ENCODE measurements at regions not wholly inside any gene's neighbourhood (a gene's known extent, or its start where the extent isn't known, plus 50 kb on each side); places are given as distances from the start of the nearest gene placed in this dataset.

DNA sequence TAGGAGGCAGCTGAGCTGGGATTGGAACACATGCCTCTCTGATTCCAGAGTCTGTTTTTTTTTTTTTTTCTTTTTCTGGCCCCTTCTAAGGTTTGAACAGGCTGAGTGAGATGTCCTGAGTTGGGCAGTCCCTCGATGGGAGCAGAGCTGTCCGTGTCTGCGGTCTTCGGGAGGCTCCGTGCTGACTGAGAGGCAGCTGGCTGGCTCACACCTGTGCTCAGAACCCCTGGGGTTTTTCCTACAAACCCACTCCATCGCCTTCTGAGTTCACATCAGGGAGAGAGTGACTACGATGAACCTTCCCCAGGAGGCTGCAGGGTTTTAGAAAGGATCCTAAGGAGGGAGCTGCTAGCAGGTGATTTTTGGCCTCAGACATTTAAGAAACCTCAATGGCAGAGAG is 92.5 kb downstream of the IRF8 start:
- no peak for DNase-seq

DNA sequence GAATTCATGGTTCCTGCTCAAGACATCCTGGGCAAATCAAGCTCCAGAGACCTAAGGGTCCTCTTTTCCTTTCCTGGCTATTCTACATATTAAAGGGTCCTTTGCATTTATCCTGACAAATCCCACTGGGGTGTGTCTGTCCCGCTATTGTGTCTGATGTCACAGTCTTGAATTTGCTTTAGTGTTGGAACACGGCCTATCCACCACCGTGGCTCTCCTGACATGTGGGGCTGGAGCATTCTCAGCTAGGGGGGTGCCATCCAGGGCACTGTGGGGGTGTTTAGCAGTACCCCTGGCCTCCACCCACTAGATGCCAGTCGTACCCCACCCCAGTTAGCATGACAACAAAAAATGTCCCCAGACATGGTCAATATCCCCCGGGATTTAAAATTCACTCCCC is 92.9 kb downstream of the IRF8 start:
- no peak for DNase-seq

DNA sequence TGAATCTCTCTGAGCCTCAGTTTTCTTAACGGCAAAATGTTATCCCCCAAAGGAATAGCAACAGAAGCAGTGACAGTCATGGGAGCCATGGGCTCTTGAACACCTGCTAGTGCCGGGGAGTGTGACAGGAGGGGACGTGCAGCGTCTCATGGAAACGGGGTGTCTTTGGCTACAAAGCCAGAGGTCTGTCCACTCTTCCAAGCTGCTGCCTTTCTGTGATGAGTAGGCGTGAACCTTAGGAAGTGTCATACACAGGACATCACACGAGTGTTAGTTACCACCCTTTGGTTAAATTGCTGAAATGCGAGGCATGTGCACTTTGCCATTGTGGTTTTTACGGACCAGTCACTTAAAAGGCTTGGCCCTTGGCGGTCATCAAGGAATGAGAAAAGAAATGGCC is 93.4 kb downstream of the IRF8 start:
- DNase-seq = no peak

DNA sequence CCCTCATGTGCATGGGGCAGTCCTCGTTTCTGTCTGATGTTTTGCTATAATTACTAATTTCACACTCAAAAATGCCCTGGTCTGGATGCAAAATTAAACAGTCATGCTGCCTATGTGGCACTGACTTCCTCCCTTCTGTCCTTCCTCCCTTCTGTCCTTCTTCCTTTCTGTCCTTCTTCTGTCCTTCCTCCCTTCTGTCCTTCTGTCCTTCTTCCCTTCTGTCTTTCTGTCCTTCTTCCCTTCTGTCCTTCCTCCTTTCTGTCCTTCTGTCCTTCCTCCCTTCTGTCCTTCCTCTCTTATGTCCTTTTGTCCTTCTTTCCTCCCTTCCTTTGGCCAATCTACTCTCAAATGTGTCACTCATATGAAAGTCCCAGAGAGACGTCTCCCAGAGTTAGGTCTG is 93.8 kb downstream of the IRF8 start:
- DNase-seq = no peak

DNA sequence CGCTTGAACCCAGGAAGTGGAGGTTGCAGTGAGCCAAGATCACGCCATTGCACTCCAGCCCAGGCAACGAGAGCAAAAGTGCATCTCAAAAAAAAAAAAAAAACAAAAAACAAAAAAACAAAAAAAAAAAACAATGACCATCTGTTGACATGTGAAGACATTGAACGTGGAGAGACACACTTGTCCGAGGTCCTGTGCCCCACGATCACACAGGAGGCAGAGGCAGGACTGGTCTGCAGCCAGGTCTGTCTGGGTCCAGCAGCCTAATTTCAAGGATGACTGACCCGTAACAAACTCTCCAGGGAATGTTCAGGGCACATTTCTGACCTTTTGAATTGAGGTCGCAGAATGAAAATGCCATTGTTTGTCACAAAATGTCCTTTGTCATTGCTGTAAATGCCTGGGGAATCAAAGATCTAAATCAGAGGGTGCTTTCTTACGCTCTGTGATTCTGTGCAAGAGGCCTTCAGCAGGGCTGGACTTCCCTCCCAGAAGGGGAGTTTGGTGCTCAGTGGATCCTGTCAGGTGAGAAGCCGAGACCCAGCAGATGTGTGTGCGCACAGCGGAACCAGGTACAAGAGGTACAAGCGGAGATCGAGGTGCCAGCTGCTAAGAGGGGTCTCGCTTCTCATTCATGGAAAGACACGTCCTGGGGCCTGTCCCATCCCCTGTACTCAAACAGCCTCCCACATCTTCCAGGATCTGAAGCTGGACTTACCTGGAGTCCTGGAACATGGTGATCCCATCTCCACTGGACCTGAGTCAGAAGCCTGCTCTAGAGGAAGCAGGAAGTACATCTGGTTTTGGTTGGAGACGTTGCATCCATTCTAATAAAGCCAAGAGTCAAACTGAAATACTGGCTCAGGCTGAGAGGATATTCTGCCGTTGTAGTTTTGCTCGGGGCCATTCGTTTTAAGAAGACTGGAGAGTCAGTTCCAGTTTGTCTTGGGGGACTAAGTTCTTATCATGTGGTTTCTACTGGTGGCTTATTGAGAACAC is 95.8 kb downstream of the IRF8 start:
- no peak for DNase-seq

DNA sequence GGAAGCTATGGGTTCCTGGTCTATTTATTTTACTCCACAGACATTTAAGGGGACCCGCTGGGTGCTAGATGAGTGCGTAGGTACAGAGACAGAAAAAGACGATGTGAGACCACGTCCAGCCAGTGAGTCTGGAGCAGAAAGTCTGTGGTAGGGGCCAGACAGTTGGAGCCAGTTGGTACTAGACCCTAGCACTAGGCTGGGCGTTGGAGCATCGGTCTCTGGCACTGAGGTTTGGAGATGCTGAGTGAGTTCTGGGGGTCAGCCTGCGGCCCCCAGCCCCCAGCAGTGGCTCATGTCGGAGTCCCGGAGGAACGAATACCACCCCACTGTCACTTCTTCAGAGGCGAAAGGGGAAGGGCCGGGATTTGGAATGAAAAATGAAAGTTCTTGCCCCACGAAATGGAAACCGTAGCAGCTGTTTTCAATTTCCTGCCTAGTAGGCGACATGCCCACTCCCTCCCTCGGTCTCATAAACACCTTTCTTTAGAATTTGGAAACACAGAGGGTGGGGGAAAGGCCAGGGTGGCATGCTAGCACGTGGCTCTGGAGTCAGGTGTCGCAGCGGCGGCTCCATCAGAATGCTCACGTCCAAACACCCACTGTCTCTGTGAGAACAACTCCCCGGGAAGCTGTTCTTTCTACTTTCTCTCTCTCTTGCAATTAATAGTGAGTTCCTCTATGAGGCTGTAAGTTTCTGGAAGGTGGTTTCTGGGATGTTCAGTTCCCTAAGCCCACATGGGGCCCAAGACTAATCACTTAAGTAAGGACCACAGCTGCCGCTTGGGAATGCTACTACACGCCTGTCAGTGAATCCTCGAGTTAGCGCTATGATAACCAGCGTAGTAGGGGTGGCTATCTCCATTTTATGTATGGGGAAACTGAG is 96.8 kb downstream of the IRF8 start:
- DNase-seq = no peak

DNA sequence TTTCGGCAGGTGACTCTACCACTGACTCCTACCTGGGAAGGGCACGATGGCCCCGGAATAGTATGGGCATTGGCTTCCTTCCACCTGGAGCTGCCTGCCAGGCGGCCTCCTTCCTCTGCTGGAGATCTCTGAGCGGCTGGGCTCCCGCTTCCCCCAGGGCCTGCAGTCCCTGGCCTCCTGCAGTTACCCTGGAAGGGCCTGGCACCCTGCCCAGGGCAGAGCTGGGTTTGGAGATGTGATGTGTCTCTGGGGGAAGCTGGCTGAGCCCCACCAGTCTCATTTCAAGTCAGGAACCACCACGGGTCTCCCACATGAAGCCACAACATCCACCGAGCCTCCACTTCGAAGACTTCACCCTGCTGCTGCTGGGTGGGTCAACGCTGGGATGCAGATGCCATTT is 97.9 kb downstream of the IRF8 start:
- no peak for DNase-seq

DNA sequence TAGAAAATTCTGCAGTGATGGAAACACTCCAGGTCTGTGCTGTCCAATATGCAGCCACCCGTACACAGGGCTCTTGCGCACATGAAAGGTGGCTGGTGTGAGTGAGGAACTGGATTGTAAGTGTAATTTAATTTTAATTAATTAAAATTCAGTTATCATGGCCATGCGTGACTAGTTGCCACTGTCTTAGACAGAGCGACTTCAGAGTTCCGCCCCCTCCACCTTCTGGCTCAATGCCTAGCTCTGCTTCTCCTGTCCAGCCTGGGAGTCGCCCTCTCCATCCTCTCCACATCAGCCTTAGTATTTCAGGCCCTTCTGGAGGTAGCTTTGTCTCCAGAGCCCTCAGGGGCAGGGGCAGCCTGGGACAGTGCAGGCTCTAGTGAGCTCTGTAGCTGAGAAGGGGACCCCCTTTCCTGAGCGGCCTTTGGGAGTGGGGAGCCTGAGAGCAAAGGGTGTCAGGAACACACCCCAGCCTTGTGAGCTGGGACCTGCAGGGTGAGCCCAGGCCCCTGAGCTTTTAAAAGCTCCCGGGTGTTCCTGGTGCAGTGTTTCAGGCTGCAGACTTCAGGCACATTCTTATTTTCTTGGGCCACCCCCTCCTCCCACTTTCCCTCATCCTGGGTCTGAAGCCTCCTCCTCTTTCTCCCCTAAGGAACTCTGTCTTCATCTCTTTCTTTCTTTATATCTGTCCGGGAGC is 99.4 kb downstream of the IRF8 start:
- no peak for DNase-seq

DNA sequence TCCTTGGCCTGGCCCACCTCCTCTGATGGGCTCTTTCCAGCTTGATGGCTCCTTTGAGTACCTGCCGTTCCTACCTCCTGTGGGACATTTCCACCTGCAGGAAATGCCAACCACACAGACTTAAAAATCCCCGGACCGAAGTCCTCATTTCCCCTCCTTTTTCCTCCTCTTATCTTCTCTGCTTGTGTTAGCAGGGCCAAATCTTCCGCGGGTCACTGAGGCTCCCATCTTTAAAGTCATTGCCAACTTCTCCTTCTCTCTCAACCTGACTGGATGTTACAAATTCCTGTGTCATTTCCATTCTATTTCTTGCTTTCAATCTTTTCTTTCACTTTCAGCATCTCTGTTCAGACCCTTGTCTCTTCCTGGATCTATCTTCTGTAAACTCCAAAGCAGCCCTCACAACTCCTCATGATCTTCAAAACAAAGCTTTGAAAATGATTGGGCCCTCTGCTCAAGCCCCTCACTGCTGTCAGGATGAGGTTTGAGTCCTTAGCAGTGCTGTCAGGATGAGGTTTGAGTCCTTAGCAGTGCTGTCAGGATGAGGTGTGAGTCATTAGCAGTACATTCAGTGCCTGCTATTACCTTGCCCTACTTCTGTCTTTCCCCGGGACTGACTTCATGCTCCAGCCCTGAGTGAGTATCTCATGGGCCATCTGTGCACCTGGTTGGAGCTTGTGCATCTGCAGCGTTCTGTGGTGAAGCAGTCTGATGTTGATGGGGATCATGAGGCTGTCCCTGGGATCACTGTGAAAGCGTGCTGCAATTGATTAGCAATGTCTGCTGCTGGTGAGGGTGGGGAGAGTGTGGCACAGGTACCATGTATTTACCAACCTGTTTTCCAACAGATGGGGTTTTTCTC is 100.1 kb downstream of the IRF8 start:
- no peak for DNase-seq

DNA sequence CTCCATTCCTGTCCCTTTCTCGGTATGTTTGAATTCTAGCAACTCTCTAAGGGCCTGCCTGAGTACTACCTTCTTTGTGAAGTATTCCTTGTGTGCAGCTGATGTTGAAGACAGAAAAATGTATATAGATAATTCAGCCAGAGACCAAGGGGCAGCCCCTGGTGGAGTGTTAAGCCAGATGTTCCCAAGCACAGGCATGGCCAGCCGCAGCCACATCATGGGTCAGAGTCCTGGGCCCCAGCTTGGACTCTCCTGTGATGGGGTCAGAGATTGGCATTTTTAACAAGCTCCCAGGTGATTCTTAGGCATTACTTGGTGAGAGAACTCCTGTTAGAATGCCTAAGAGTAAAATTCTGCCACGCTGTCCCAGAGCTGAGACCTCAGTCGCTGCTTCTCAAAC is 100.8 kb downstream of the IRF8 start:
- no peak for DNase-seq

DNA sequence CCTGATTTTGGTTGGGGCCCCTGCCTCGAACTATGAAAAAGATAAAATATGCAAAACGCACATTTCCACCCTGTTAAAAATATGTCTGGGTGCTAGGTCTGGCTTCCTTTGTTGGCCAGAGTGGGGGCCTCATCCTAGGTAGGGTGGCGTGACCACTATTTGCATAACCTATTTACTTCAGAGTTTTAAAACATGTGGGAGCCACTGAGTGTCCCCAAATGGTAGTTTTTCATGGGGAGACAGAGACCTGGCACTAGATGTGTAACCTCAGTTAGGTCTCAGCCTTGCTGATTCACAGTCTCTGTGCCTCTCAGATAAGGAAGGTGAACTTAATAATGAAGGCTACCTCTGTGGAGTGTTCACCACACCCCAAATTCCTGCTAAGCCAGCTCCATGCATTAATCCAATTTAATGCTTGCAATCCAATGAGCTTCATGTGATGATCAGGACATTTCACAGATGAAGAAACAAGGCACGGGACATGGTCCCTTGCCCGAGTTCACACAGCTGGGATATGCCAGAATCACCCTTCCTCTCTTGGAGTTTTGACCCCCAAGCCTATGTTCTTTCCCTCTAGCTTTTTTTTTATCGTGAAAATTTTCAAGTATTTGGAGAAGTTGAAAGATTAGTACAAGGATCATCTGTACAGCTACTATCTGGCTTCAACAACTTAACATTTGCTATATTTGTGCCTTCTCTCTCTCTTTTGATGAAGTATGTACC is 103.4 kb downstream of the IRF8 start:
- no peak for DNase-seq

DNA sequence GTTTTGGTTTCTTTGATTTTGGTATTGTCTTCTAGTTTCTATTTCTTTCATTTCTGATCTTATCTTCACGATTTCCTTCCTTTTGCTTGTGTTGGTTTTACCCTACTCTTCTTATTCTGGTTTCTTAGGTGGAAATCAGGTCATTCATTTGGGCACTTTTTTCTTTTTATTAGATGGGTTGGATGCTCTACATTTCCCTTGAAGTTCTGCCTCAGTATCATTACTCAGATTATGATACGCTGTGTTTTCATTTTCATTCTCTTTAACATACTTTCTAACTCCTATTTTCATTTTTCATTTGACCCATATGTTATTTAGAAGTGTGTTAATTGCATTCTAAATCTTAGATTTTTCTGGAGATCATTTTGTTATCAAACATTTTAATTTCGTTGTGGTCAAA is 108.6 kb downstream of the IRF8 start:
- no peak for DNase-seq

DNA sequence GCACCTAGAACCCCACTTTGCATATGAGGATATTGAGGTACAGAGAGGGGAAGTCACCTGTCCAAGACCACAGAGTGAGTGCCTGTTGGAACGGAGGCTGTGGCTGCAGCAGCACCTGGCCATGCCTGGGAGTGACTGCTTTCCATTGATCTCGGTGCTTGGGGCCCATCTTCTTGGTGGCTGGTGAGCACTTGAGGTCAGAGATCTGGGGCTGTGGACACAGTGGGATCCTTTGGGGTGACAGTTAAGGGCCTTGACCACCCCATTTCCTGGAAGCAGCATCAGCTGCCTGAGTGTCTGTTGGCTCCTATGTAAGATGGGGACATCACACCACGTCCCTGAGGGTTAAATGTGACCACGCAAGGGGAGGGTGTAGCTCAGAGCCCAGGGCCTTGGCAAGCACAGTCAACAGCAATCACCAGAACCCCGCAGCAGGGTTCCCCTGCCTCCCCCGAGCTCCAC is 111.7 kb downstream of the IRF8 start:
- no peak for DNase-seq

DNA sequence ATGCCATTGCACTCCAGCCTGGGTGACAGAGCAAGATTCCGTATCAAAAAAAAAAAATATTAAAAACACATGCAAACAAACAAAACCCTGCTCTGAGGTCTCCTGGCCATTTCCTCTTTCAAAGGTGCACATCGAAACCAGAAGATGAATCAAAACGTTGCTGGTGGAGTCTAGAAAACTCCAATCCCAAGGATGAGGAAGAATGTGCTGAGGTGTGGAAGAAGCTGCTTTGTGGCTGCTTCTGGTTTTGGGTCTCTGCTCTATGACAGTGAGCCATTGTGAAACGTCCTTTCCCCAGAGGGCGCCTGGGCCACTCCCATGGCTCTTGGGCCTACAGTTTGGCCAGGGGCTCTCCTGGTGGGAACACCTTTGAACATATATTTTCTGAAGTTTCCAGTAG is 112.6 kb downstream of the IRF8 start:
- DNase-seq = no peak

DNA sequence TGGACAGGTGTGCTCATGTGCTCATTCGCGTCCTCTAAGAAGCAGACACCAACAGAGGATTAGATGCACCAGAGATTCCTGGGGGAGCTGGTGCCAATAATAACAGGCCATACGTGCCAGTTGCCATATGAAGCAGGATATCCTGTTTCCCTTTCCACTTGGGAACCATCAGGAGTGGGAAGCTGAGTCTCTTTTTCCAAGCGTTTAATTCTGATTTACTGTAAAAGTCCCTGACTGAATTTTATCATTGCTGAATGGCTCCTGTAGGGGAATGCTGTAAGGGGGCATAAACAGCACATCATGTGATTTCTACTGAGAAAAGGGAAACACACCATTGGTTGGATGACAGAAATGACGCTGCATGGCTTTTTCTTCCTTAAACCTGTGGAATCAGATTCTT is 113.3 kb downstream of the IRF8 start:
- DNase-seq = no peak

DNA sequence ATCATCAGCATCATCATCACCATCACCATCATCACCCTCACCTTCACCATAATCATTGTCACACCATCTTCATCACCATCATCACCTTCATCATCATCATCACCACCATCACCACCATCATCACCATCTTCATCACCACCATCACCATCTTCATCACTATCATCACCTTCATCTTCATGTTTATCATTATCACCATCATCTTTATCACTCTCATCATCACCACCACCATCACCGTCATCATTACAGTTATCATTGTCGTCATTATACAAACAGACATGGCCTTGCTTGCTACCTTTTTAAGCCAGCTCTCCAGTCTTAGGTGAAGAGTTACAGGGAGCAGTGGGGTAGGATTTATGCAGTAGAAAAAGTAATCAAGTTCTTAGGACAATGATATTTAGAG is 114.9 kb downstream of the IRF8 start:
- no peak for DNase-seq

DNA sequence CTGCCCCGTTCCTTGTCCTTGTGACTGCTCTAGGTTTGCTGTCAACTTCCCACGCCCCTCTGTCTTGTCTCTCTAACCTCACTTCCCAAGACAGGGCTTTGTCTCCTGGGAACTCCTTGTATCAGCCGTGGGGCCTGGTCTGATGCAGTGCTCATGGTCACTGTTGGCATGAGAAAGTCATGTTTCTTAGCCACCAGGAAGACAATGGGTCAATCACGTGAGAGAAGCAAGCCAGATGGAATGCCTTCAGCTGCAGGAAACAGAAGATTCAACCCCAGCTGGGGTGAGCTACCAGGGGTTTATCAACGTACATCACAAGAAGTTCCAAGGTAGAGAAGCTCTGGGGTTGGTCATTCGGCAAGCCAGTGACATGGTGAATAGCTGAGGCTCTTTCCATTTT is 116.6 kb downstream of the IRF8 start:
- no peak for DNase-seq

DNA sequence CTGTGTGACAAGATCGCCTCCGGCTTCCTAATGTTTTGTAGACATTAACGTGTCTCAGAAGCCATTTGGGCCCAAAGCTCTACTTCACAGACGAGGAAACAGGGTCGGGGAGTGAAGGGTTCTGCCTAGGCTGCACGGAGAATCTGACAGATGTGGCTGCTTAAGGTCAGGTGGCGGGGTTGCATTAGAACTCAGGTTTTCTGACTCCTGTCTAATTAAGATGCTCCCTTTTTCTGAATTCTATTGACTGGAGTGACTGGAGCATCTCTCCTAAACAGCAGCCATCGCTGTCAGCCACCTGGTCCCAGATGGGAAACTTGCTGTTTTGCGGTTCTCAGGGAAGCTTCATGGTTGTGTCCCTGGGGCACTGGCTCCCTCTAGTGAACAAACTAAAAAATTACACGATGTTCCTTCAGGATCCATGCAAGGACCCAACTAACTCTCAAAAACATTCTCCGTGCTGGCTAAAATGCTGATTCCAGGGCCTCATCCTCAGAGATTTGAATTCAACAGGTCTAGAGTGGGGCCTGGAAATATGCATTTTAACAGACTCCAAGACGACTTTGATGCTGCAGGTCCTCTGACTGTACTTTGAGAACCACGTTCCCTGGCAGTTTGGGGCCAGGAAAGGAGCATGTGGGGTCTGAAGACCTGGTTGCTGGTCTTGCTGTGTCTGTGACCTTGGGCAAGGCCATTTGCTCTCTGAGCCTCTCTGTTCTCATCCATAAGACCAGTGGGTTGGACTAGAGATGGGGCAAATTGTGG is 117.4 kb downstream of the IRF8 start:
- peak; percentile 74 for DNase-seq

DNA sequence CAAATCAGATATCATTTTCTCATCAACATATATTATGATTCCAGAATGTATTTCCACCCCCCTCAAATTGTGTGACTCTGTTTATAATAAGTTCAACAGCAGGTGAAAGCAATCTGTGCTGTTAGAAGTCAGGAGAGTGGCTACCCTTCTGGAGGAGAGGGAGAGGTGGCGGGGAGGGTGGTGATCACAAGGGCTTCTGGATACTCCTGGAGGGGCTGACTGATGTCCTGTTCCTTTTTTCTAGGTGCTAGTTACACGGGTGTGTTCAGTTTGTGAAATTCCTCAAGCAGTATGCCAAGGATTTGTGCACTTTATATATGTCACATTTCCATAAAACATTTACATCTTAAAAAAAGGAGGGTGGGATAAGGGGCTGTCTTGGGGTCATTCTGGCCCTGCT is 119.1 kb downstream of the IRF8 start:
- DNase-seq = no peak

DNA sequence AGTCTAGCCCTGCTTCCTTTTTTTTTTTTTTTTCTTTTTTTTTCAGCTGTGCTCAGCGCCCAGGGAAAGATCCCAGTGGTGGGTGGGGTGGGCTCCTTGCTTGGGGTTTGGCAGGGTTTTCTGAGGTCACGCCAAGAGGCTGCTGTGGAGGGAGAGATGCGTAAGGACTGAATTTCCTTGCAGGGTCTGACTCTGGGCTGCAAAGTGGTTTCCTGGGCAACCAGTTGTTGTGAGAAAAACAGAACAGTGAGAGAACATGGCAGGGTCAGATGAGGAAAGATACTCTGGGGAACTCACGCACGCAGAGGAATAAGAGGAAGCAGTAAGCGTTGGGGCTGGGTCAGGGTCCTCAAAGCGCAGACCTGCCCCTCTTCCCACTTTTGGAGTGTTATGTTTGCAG is 119.5 kb downstream of the IRF8 start:
- DNase-seq = peak; percentile 71

Data from hindlimb muscle (tissue), 1 donor.